HEK293T (cell line): ENCODE measurements at regions not wholly inside any gene's neighbourhood (a gene's known extent, or its start where the extent isn't known, plus 50 kb on each side); places are given as distances from the start of the nearest gene placed in this dataset.

ENCODE experiments used
- BHLHE40 ChIP-seq: fragments of 450-650 bp; IDR thresholded peaks from 2 replicates; pipeline ENCODE4 v1.6.1; 2016; ENCODE audit warnings: mild to moderate bottlenecking, moderate library complexity, borderline replicate concordance
- ELF4 ChIP-seq: fragments of 450-650 bp; IDR thresholded peaks from 2 replicates; pipeline ENCODE4 v1.6.1; 2017; ENCODE audit warnings: antibody characterized with exemption
- ZNF384 ChIP-seq: fragments of 450-650 bp; IDR thresholded peaks from 2 replicates; pipeline ENCODE4 v1.6.1; 2016

GRCh38 chr16:60073376-60073775 is 1339.3 kb upstream of the GOT2 start:
- no peak for TF ChIP-seq ZNF384
- no peak for TF ChIP-seq ELF4
- no peak for TF ChIP-seq BHLHE40
